ENCODE measurements at regions not wholly inside any gene's neighbourhood (a gene's known extent, or its start where the extent isn't known, plus 50 kb on each side); places are given as distances from the start of the nearest gene placed in this dataset.

DNA sequence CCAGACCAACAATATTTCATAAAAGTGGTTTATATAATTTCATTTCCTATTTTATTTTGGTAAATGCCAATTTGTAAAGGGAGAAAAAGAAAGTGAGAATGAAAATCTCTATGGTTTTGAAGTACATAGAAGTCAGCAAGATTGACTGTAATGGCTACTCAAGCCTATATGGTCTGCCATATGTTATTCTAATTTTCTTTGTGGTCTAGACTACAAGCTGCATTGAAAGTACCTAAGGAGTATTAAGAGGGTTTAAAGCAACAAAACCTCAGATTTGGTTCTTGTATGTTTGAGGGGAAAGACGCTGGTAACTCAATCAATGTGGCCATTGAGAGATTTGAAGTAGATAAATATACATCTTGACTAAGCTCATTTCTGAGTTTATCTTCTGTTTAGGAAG, 193.5 kb upstream of the EYA4 start:
- H3K4me2 ChIP-seq (ENCODE audit: low read depth, low read length): no peak overlapping the region
- no peak overlapping the region for H3K23ac ChIP-seq (ENCODE audit: low read depth, low read length)
- no peak overlapping the region for H2BK120ac ChIP-seq (ENCODE audit: low read depth, low read length)
- H2BK5ac ChIP-seq (ENCODE audit: low read depth, low read length, poor library complexity, severe bottlenecking): no peak overlapping the region
- no peak overlapping the region for H2AFZ ChIP-seq (replicated peaks; ENCODE audit: low read length, poor library complexity)
- no peaks in the 10 kb centered on the region for H3K36me3 ChIP-seq (ENCODE audit: control insufficient read depth, insufficient read depth, low read length)
- dilution Hi-C loops (cut with HindIII; ENCODE audit: low sequenced_read_pairs, unreplicated experiment) (no loop called here), in situ Hi-C loops (cut with MboI; ENCODE audit: low sequenced_read_pairs) (loop anchor here (10.0 kb wide), 1 partner anchor 223 kb away; no protein-coding TSS in a partner anchor), intact Hi-C loops (cut with micrococcal nuclease) (no loop called here)
- no peak overlapping the region for H3K14ac ChIP-seq (replicated peaks; ENCODE audit: low read depth, low read length)
- H3K79me1 ChIP-seq (ENCODE audit: low read depth in 1 of 2, low read length in 2 of 2): no peaks in the 10 kb centered on the region
- no peak overlapping the region for H2AK5ac ChIP-seq (ENCODE audit: low read depth, low read length)
- TF ChIP-seq, protein P1, sequence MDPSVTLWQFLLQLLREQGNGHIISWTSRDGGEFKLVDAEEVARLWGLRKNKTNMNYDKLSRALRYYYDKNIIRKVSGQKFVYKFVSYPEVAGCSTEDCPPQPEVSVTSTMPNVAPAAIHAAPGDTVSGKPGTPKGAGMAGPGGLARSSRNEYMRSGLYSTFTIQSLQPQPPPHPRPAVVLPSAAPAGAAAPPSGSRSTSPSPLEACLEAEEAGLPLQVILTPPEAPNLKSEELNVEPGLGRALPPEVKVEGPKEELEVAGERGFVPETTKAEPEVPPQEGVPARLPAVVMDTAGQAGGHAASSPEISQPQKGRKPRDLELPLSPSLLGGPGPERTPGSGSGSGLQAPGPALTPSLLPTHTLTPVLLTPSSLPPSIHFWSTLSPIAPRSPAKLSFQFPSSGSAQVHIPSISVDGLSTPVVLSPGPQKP (IDR thresholded peaks at IDR 0.05; ENCODE audit: borderline replicate concordance, low read depth, low read length): no peak
- TF ChIP-seq RAD21 (IDR thresholded peaks at IDR 0.05; ENCODE audit: low read length) (no peak), CEBPB (IDR thresholded peaks at IDR 0.05; ENCODE audit: low read depth, low read length) (no peak), MAZ (IDR thresholded peaks at IDR 0.05; ENCODE audit: borderline replicate concordance, low read depth, low read length) (no peak), CHD1 (IDR thresholded peaks at IDR 0.05; ENCODE audit: low read depth, low read length) (no peak)
- TF ChIP-seq, protein P2, sequence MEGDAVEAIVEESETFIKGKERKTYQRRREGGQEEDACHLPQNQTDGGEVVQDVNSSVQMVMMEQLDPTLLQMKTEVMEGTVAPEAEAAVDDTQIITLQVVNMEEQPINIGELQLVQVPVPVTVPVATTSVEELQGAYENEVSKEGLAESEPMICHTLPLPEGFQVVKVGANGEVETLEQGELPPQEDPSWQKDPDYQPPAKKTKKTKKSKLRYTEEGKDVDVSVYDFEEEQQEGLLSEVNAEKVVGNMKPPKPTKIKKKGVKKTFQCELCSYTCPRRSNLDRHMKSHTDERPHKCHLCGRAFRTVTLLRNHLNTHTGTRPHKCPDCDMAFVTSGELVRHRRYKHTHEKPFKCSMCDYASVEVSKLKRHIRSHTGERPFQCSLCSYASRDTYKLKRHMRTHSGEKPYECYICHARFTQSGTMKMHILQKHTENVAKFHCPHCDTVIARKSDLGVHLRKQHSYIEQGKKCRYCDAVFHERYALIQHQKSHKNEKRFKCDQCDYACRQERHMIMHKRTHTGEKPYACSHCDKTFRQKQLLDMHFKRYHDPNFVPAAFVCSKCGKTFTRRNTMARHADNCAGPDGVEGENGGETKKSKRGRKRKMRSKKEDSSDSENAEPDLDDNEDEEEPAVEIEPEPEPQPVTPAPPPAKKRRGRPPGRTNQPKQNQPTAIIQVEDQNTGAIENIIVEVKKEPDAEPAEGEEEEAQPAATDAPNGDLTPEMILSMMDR (conservative IDR thresholded peaks at IDR 0.05; ENCODE audit: low read depth, low read length): no peak
- BruUV-seq (replicated peaks): no TSS peak
- no peaks in the 10 kb centered on the region for H3K27me3 ChIP-seq (ENCODE audit: control insufficient read depth, insufficient read depth, low read length)
- no peak overlapping the region for H2BK20ac ChIP-seq (ENCODE audit: low read depth, low read length)
- no peak overlapping the region for H4K8ac ChIP-seq (ENCODE audit: low read depth in 2 of 2, low read length in 2 of 2)
- POLR2A ChIA-PET (ENCODE audit: unreplicated experiment): no interaction called here
- no peaks in the 10 kb centered on the region for H3K9me3 ChIP-seq (ENCODE audit: control insufficient read depth, insufficient read depth, low read length)
- H3K4ac ChIP-seq (ENCODE audit: low read depth, low read length): no peak overlapping the region
- DNase-seq (no peak), ATAC-seq (ENCODE audit: low read depth) (no peak)
- H2BK15ac ChIP-seq (ENCODE audit: low read depth, low read length): no peak overlapping the region
- no CpG with 5 or more reads among the region's 1 CpG for WGBS, 2 experiments (ENCODE audit: extremely low coverage in 2 of 2, insufficient read length in 1 of 2)
- H3K4me1 ChIP-seq (ENCODE audit: control insufficient read depth, insufficient read depth, low read length): no peaks in the 10 kb centered on the region
- no peak overlapping the region for H4K91ac ChIP-seq (ENCODE audit: insufficient read depth, low read depth, low read length)
- no peak overlapping the region for H3K9ac ChIP-seq (ENCODE audit: low read depth, low read length)
- H3K27ac ChIP-seq (ENCODE audit: insufficient read depth, low read length): no peak overlapping the region
- no peaks in the 10 kb centered on the region for H4K20me1 ChIP-seq (ENCODE audit: insufficient read depth, low read length)
- CTCF ChIA-PET: no interaction called here
- no peaks in the 10 kb centered on the region for H3K9me1 ChIP-seq (ENCODE audit: insufficient read depth, low read length)
- H3K18ac ChIP-seq (ENCODE audit: low read depth, low read length): no peak overlapping the region
- H4K5ac ChIP-seq (ENCODE audit: low read depth, low read length): no peak overlapping the region
- no peak overlapping the region for H3K56ac ChIP-seq (ENCODE audit: extremely low read depth, insufficient read depth, low read length)
- no peak overlapping the region for H3K4me3 ChIP-seq (ENCODE audit: insufficient read depth, low read depth, low read length)
- H2AK9ac ChIP-seq (replicated peaks; ENCODE audit: low read depth, low read length, poor library complexity): no peak overlapping the region

Measured in IMR-90 (cell line).